Activated CD8-positive, alpha-beta memory T cell treated with anti-CD3 and anti-CD28 coated beads for 4 hours (primary cell): ENCODE measurements at regions not wholly inside any gene's neighbourhood (a gene's known extent, or its start where the extent isn't known, plus 50 kb on each side); places are given as distances from the start of the nearest gene placed in this dataset.
"Not testable (repeated sequence)": the region's sequence is repeated elsewhere in the genome, so short reads cannot be mapped to it uniquely, and the experiment has no call there.

Experiments used
- DNase-seq, 2 donors: peaks; one replicate each; pipeline ENCODE4 v3.0.0-alpha.2; 2020; ENCODE audit warnings: low read depth in 2 of 2

- DNase-seq: no peak
These were observed 112.5 kb upstream of the PAXBP1 start for GRCh38 chr21:32884062-32884461.

GRCh38 chr21:32886339-32886738 is 114.8 kb upstream of the PAXBP1 start:
- no peak for DNase-seq

- no peak for DNase-seq
These were observed 115.5 kb upstream of the PAXBP1 start for GRCh38 chr21:32887026-32887425.

GRCh38 chr21:32888971-32889370 is 117.4 kb upstream of the PAXBP1 start:
- no peak for DNase-seq

GRCh38 chr21:32889596-32889995 is 118.0 kb upstream of the PAXBP1 start:
- no peak for DNase-seq

- no peak for DNase-seq
These were observed 122.8 kb upstream of the PAXBP1 start for GRCh38 chr21:32894321-32894720.

- DNase-seq: no peak
These were observed 124.9 kb upstream of the OLIG2 start for GRCh38 chr21:32900814-32901213.

- DNase-seq: no peak
These were observed 118.2 kb upstream of the OLIG2 start for GRCh38 chr21:32907521-32907920.

GRCh38 chr21:32908534-32908933 is 117.2 kb upstream of the OLIG2 start:
- DNase-seq: no peak

- DNase-seq: no peak
These were observed 116.3 kb upstream of the OLIG2 start for GRCh38 chr21:32909393-32909792.

GRCh38 chr21:32914424-32915039 is 111.2 kb upstream of the OLIG2 start:
- DNase-seq: no peak

- no peak for DNase-seq
These were observed 110.6 kb upstream of the OLIG2 start for GRCh38 chr21:32915099-32915498.

GRCh38 chr21:32916088-32916487 is 109.6 kb upstream of the OLIG2 start:
- no peak for DNase-seq

- DNase-seq: no peak
These were observed 109.1 kb upstream of the OLIG2 start for GRCh38 chr21:32916522-32917099.

GRCh38 chr21:32917362-32918135 is 108.2 kb upstream of the OLIG2 start:
- DNase-seq: no peak

- no peak for DNase-seq
These were observed 107.1 kb upstream of the OLIG2 start for GRCh38 chr21:32918478-32919120.

GRCh38 chr21:32920474-32920873 is 105.3 kb upstream of the OLIG2 start:
- no peak for DNase-seq

- no peak for DNase-seq
These were observed 104.0 kb upstream of the OLIG2 start for GRCh38 chr21:32921632-32922230.

GRCh38 chr21:32925098-32925497 is 100.6 kb upstream of the OLIG2 start:
- no peak for DNase-seq

GRCh38 chr21:32929633-32930038 is 96.1 kb upstream of the OLIG2 start:
- no peak for DNase-seq

GRCh38 chr21:32930673-32931072 is 95.1 kb upstream of the OLIG2 start:
- DNase-seq: no peak

GRCh38 chr21:32934068-32934467 is 91.7 kb upstream of the OLIG2 start:
- not testable (repeated sequence) for DNase-seq
